Activated naive CD4-positive, alpha-beta T cell treated with anti-CD3 and anti-CD28 coated beads, Interleukin-2, amount 10 ng/mL, durations not matched to agents 7 days and 5 days (primary cell): ENCODE measurements at regions not wholly inside any gene's neighbourhood (a gene's known extent, or its start where the extent isn't known, plus 50 kb on each side); places are given as distances from the start of the nearest gene placed in this dataset.

Source experiments
- CTCF ChIA-PET: fragments of 350-600 bp; sonication (Branson Sonifier 250); formaldehyde crosslinking; loops from one replicate; lab custom pipeline; 2021; ENCODE audit warnings: antibody characterized with exemption; lab: Charles Lee
- DNase-seq: peaks from one replicate; pipeline ENCODE4 v3.0.0-alpha.2; 2020
- H3K27ac Mint-ChIP-seq: one replicate; pipeline ENCODE4 v1.8.0; 2021; ENCODE audit warnings: mild to moderate bottlenecking, moderate library complexity, mixed read lengths
- H3K27me3 Mint-ChIP-seq: one replicate; pipeline ENCODE4 v1.8.0; 2021; ENCODE audit warnings: mild to moderate bottlenecking, mixed read lengths
- H3K36me3 Mint-ChIP-seq: one replicate; pipeline ENCODE4 v1.8.0; 2021; ENCODE audit warnings: mixed read lengths
- H3K4me1 Mint-ChIP-seq: one replicate; pipeline ENCODE4 v1.8.0; 2021; ENCODE audit warnings: mixed read lengths
- H3K4me3 Mint-ChIP-seq: one replicate; pipeline ENCODE4 v1.8.0; 2021; ENCODE audit warnings: mild to moderate bottlenecking, moderate library complexity, mixed read lengths
- H3K9me3 Mint-ChIP-seq: one replicate; pipeline ENCODE4 v1.8.0; 2021; ENCODE audit warnings: mixed read lengths

DNA sequence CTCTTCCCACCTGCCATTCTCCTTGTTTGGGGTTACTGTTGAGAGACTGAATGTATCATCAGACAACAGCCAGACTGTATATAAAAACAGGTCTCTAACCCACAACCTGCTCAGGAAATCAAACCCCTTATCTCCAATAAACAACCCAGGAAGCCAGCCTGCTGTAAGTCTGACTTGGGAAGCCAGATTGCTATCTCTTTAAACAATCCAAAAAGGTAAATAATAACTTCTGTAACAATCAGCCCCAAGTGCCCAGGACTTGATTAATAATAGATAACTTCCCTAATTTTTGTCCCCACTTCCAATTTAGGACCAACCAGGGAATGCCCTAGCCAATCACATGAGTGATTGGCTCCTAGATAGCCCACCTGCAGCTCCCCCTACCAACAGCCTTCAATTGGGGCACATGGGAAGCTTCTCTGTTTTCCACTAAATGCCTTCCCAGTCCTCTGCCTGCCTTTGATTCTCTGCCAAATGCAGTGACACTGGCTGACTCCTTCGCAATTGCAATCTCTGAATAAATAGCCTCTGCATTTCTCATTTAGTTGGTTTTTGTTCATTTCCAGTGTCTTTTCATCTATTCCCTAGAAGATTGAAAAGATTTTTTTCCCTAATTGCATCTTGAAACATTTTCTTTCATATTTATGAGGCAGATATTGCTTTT lies 117.1 kb upstream of the TAB2 start:
- H3K9me3 Mint-ChIP-seq, result peaks cover 52% of the 10 kb centered on the region
- H3K4me3 Mint-ChIP-seq, result no peak overlapping the region
- peaks cover 72% of the 10 kb centered on the region for H3K36me3 Mint-ChIP-seq
- CTCF ChIA-PET, result no interaction called here
- DNase-seq, result no peak
- H3K4me1 Mint-ChIP-seq, result peaks cover 18% of the 10 kb centered on the region
- no peaks in the 10 kb centered on the region for H3K27me3 Mint-ChIP-seq
- H3K27ac Mint-ChIP-seq, result no peak overlapping the region

DNA sequence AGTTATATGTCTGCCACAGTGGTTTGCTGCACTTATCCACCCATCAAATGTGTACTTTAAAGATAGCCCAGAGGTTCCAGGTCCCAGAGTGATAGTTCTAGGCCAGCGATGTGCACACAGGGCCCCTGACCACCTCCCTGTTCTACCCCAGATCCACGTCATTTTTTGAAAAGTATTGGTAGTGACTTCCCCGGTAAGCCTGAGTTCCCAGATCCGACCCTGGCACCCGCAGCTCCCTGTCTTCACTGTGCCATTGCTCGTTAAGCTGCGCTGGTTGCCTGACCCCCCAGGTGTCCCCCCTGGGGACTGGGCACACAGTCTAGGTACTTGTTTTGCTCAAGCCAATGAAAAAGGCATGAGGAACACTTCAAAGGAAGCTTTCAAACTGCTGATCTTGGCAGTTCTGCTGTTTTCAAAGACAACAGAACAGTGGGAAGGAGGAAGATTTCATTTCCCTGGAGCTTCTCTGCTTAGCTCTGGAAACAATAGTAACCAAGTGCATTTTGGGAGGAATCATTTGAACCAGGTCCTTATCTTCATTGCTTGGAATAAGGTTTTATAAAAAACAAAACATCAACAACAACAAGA lies 116.3 kb upstream of the TAB2 start:
- H3K27ac Mint-ChIP-seq, result no peak overlapping the region
- CTCF ChIA-PET, result no interaction called here
- peaks cover 18% of the 10 kb centered on the region for H3K4me1 Mint-ChIP-seq
- no peak overlapping the region for H3K4me3 Mint-ChIP-seq
- DNase-seq, result no peak
- H3K36me3 Mint-ChIP-seq, result peaks cover 72% of the 10 kb centered on the region
- no peaks in the 10 kb centered on the region for H3K27me3 Mint-ChIP-seq
- peaks cover 52% of the 10 kb centered on the region for H3K9me3 Mint-ChIP-seq

DNA sequence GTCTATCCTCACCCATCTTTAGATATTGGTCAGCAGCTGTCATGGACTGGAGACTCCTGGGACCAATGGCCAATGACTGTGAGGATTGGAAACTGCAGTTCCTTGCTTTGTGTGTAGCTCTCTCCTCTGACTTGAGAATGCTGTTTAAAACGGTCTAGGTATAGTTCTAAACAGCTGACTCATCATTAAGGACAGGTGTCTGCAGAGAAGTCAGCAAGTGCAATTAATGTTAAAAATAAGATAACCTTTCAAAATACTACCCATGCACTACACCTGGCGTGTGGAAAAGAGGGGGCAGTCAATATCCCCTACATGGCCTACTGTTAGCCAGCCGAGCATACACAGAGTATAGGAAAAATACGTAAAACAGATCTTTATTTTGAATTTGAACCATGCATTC lies 115.4 kb upstream of the TAB2 start:
- Mint-ChIP-seq H3K4me1 (peaks cover 18% of the 10 kb centered on the region), H3K9me3 (peaks cover 48% of the 10 kb centered on the region), H3K36me3 (peaks cover 67% of the 10 kb centered on the region), H3K27me3 (no peaks in the 10 kb centered on the region), H3K4me3 (no peak overlapping the region), H3K27ac (no peak overlapping the region)
- DNase-seq, result no peak
- CTCF ChIA-PET, result no interaction called here

DNA sequence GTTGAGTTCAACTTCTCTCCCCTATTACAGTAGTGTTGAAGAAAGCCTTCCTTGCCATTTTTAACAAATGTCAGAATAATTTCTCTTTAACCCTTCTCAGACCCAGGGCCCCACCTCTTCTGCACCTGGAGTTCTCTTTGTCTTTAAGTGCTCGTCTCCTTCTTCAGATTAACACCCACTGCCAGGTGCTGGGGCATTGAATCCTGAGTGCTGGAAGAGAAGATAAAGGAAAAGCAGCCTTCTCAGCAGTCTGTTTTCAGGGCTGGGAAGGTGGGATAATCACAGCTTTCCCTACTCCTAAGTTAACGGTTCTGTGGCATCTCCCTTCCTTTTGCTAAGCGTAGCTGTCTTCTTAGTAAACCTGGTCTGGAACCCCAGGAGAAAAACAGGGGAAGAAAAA lies 114.6 kb upstream of the TAB2 start:
- peaks cover 62% of the 10 kb centered on the region for H3K36me3 Mint-ChIP-seq
- H3K9me3 Mint-ChIP-seq, result peaks cover 46% of the 10 kb centered on the region
- no peaks in the 10 kb centered on the region for H3K27me3 Mint-ChIP-seq
- peak overlapping the region; percentile 66 for H3K27ac Mint-ChIP-seq
- no peak for DNase-seq
- H3K4me3 Mint-ChIP-seq, result no peak overlapping the region
- H3K4me1 Mint-ChIP-seq, result peaks cover 18% of the 10 kb centered on the region
- CTCF ChIA-PET, result no interaction called here

DNA sequence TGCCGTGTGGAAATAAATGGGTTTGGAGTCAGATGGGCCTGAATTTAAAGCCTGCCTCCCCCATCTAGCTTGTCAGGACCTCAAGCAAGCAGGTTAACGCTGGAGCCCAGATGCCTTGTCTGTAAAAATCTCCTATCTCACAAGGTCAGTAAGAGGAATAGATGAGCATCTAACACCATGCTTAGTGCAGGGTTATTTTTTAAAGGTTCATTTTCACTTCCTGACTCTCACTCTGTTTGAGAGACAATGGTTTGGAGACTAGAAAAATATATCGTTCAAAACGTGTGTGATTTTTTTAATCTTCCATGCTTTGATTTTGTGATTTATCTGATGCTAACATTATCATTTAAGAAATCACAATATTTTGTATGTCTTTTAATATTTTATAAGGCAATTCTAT lies 114.0 kb upstream of the TAB2 start:
- H3K36me3 Mint-ChIP-seq, result peaks cover 62% of the 10 kb centered on the region
- no peak overlapping the region for H3K27ac Mint-ChIP-seq
- DNase-seq, result no peak
- H3K27me3 Mint-ChIP-seq, result no peaks in the 10 kb centered on the region
- no peak overlapping the region for H3K4me3 Mint-ChIP-seq
- CTCF ChIA-PET, result no interaction called here
- H3K9me3 Mint-ChIP-seq, result peaks cover 45% of the 10 kb centered on the region
- peaks cover 16% of the 10 kb centered on the region for H3K4me1 Mint-ChIP-seq

DNA sequence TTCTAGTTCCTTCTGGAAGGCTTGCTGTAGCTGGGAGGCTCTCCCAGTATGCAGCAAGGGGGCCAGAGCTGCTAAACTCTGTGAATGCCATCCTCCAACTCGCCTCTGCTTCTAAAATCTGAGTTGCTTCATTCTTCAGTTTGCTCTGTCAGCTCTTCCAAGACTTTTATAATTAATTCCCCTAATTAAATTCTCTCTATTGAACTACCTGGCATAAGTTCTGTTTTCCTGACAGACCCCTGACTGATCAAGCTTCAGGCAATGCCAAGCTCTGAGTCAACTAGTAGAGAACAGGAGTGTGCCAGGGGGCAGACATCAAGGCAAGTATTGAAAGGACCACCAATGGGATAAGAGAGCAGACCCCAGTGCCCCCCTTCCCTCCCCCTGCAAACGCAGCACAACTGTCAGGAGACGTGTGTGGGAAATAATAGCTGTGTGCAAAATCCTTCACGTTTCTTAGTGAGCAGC lies 109.3 kb upstream of the TAB2 start:
- Mint-ChIP-seq H3K36me3 (peaks cover 57% of the 10 kb centered on the region), H3K4me3 (no peak overlapping the region), H3K27ac (no peak overlapping the region), H3K4me1 (peaks cover 8% of the 10 kb centered on the region), H3K27me3 (no peaks in the 10 kb centered on the region), H3K9me3 (peaks cover 21% of the 10 kb centered on the region)
- CTCF ChIA-PET, result no interaction called here
- no peak for DNase-seq

DNA sequence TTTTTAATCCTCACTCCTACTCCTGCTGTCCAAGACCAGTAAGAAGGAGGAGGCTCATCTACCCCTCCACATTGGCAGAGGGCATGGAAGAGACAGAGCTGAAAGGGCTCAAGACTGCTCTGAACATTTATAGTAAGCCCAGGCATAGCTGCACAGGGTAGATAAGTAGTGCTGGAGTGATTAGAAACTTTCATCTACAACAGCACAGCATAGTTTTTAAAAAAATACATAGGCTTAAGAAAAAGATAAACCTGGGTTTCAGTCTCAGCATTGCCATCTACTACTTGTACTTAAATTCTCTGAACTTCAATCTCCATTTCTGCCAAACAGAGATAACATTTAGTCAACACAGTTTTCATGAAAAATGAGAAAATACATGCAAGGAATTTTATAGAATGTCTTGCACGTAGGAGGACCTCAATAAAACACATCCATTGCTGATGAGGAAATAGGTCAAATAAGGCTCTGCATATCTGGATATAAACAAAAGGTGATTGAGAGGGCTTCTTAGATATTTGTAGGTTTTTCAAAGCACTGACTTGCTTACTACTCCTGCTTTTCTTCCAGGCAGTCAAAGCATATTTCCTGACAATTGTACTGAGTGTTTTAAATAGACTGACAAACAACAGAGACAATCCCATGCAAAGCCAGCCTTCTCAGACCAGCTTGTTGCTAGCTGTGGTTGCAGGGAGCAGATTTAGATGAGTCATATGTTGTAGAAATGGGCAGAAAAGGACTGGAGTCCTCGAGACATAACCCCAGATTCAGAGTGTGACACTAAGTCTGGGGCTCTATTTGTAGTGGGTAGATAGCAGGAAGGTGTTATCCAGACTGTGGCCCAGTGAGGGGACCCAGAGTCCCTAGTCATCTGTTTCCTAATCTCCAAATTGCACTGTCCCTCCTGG lies 107.4 kb upstream of the TAB2 start:
- CTCF ChIA-PET, result no interaction called here
- Mint-ChIP-seq H3K4me1 (peaks cover 2% of the 10 kb centered on the region), H3K9me3 (peaks cover 16% of the 10 kb centered on the region), H3K27ac (peak overlapping the region; percentile 71), H3K27me3 (no peaks in the 10 kb centered on the region), H3K4me3 (no peak overlapping the region), H3K36me3 (peaks cover 47% of the 10 kb centered on the region)
- no peak for DNase-seq

DNA sequence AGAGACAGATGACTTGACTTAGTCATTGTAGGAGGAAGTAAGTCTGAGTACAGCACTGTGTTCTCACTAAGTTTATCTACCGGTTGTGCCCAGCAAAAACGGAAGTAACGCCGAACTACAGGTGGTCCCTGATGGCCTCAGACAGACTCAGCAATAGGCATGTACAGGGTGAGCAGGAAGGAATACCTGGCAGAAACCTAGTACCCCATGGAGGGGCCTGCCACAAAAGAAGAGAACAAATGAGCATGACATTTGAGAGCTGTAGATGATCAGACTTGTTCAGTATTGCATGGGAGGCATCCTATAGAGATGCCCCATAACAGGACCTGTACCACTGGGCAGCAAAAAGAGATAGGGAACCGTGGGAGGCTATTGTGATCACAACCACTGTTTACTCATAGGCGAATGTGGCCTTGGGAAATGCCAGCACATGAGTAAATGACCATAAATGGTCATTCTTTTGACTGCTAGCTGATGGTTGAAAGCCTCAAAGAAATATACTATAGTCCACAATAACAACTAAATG lies 106.4 kb upstream of the TAB2 start:
- DNase-seq, result peak; percentile 30
- CTCF ChIA-PET, result no interaction called here
- Mint-ChIP-seq H3K36me3 (peaks cover 42% of the 10 kb centered on the region), H3K9me3 (peaks cover 15% of the 10 kb centered on the region), H3K4me3 (no peak overlapping the region), H3K4me1 (peaks cover 5% of the 10 kb centered on the region), H3K27me3 (no peaks in the 10 kb centered on the region), H3K27ac (peak overlapping the region; percentile 71)

DNA sequence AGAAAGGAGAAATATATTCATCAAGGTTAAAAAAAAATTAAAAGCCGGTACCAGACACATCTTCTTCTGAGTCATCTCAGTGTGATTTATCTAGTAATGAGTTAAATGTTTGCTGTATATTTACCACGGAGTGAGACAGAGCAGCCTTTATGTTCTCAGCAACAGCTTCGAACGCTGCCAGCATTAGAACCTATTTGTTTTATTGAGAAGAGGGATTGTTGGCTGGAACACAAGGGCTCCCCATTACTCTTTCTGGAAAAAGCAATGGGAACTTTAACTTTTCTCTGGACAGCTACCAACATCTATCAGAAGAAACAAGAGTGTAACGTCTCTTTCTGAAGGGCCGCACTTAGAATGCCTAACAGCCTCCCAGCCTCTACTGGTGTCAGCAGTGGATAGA lies 105.3 kb upstream of the TAB2 start:
- no peak for DNase-seq
- H3K27me3 Mint-ChIP-seq, result no peaks in the 10 kb centered on the region
- H3K9me3 Mint-ChIP-seq, result peaks cover 11% of the 10 kb centered on the region
- no peak overlapping the region for H3K4me3 Mint-ChIP-seq
- peaks cover 42% of the 10 kb centered on the region for H3K36me3 Mint-ChIP-seq
- peak overlapping the region; percentile 16 for H3K27ac Mint-ChIP-seq
- H3K4me1 Mint-ChIP-seq, result peaks cover 10% of the 10 kb centered on the region
- CTCF ChIA-PET, result interaction anchor here (0.9 to 2.4 kb wide), 4 partner anchors 22 to 130 kb away, joined by 3 to 8 read pairs (median 3); no protein-coding TSS in a partner anchor

DNA sequence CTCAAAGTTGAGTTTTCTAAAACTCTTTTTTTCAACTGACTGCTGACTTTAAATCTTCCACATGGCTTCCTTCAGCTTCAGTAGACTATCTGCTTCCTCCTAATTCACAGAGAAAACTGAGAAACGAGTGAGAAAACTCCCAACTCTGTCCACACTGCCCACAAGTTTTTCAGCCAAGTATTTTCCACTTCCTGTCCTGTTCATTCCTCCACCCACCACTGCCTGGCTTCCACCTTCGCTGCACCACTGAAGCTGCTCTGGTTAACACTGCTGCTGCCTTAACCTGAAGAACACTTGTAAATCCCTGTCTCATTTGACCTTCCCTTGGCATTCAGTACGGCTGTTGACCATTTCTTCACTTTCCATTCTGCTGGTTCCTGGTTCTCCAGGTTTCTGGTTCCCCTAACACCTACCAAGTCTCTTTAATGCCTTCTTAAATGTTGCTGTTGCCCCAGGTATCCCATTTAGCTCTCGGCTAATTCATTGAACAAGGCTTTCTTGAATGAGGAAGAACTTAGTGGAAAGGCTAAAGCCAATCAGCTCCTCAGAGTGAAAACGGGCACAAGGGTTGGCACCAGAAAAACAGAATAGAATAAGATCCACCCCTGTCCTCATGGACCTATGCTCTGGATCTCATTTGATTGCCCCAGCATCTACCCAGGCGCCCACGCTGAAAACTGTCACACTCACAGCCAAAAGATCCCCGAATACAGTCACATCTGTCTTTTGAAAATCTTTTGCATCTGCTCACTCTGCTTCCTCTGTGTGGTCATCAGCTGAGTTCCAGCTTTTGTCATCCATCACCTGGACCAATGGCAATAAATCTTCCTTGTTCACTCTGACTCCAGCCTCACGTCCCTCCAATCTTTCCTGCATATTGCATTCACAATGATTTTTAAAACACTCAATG lies 104.4 kb upstream of the TAB2 start:
- CTCF ChIA-PET, result interaction anchor here (0.7 to 2.4 kb wide), 7 partner anchors 10 to 132 kb away, joined by 3 to 8 read pairs (median 3); no protein-coding TSS in a partner anchor
- no peak overlapping the region for H3K27ac Mint-ChIP-seq
- H3K4me3 Mint-ChIP-seq, result no peak overlapping the region
- peaks cover 40% of the 10 kb centered on the region for H3K36me3 Mint-ChIP-seq
- H3K4me1 Mint-ChIP-seq, result peaks cover 18% of the 10 kb centered on the region
- peaks cover 11% of the 10 kb centered on the region for H3K9me3 Mint-ChIP-seq
- H3K27me3 Mint-ChIP-seq, result no peaks in the 10 kb centered on the region
- DNase-seq, result no peak

DNA sequence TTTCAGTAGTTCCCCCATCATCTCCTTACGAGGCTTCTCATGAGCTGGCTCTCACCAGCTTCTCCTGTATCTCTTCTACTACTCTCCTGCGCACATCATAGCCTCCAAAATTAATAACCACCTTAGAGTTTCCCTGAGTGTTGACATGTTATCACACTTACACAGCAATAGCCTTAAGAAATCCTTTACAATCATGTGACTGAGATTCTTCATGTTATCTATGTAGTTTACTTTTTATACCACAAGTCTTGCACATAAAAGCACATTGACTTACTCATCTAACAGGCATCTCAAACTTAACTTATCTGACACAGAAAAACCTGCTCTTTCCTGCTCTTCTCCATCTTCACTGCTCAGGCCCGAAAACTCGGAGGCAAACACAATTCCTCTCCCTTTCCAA lies 103.7 kb upstream of the TAB2 start:
- CTCF ChIA-PET, result interaction anchor here (1.2 to 2.4 kb wide), 3 partner anchors 24 to 133 kb away, joined by 3 to 8 read pairs (median 3); no protein-coding TSS in a partner anchor
- Mint-ChIP-seq H3K27me3 (no peaks in the 10 kb centered on the region), H3K4me1 (peaks cover 23% of the 10 kb centered on the region), H3K4me3 (no peak overlapping the region), H3K36me3 (peaks cover 43% of the 10 kb centered on the region), H3K9me3 (peaks cover 10% of the 10 kb centered on the region), H3K27ac (no peak overlapping the region)
- DNase-seq, result no peak

DNA sequence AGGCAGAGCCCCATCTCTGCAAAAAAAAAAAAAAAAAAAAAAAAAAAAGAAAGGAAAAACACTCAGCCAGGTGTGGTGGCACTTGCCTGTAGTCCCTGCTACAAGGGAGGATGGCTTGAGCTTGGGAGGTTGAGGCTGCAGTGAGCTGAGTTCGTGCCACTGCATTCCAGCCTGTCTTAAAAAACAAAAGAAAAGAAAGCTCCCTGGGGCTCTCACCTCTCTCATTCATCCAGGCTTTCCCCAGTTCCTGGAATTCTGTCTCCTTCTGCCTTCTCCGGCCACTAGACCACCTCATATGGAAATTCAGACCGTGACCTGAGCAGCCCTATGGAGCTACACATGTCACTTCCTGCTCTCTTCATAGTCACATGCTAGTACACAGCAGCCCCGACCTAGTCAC lies 101.1 kb upstream of the TAB2 start:
- Mint-ChIP-seq H3K27ac (no peak overlapping the region), H3K27me3 (no peaks in the 10 kb centered on the region), H3K9me3 (peaks cover 15% of the 10 kb centered on the region), H3K36me3 (peaks cover 40% of the 10 kb centered on the region), H3K4me1 (peaks cover 31% of the 10 kb centered on the region), H3K4me3 (no peak overlapping the region)
- CTCF ChIA-PET, result interaction anchor here (1.0 to 1.6 kb wide), 3 partner anchors 10 to 26 kb away, joined by 3 to 4 read pairs (median 3); no protein-coding TSS in a partner anchor
- no peak for DNase-seq

DNA sequence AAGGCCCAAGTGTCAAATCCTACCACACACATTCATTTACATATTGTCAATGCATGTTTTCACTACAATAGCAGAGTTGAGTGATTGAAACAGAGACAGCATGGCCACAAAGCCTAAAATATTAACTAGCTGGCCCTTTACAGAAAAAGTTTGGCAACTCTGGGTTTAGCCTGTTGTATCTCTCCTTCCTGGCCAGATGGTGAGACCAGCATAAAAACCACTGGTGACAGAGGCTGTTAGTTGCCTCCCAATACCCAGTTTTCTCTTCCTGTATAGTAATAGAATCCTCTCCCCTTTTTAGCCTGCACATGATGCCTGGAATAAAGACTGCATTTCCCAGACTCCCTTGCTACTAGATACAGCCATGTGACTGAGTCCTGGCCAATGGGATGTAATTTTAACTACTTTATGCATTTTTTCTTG lies 100.0 kb upstream of the TAB2 start:
- no peak for DNase-seq
- Mint-ChIP-seq H3K27ac (no peak overlapping the region), H3K4me1 (peaks cover 31% of the 10 kb centered on the region), H3K4me3 (no peak overlapping the region), H3K9me3 (peaks cover 17% of the 10 kb centered on the region), H3K27me3 (no peaks in the 10 kb centered on the region), H3K36me3 (peaks cover 39% of the 10 kb centered on the region)
- CTCF ChIA-PET, result interaction anchor here (1.6 kb wide), 1 partner anchor 21 kb away, joined by 3 read pairs; no protein-coding TSS in a partner anchor
